ENCODE measurements at regions not wholly inside any gene's neighbourhood (a gene's known extent, or its start where the extent isn't known, plus 50 kb on each side); places are given as distances from the start of the nearest gene placed in this dataset.
A peak's percentile ranks its signal among the peaks of the same experiment; 100 is the strongest.

- Histone ChIP-seq H3K4me1 (no peaks in the 10 kb centered on the region), H3K27ac (no peak overlapping the region), H3K27me3 (no peaks in the 10 kb centered on the region), H3K9me3 (no peaks in the 10 kb centered on the region), H3K36me3 (no peaks in the 10 kb centered on the region), H3K4me3 (no peak overlapping the region)
- DNase-seq (no peak), ATAC-seq (no peak)
- WGBS (ENCODE audit: insufficient coverage, low coverage, low lambda C conversion rate, missing lambda C conversion rate) = no CpG with 5 or more reads among the region's 7 CpGs
- intact Hi-C loops (cut with DNase I) = no loop called here
- TF ChIP-seq, protein P1, sequence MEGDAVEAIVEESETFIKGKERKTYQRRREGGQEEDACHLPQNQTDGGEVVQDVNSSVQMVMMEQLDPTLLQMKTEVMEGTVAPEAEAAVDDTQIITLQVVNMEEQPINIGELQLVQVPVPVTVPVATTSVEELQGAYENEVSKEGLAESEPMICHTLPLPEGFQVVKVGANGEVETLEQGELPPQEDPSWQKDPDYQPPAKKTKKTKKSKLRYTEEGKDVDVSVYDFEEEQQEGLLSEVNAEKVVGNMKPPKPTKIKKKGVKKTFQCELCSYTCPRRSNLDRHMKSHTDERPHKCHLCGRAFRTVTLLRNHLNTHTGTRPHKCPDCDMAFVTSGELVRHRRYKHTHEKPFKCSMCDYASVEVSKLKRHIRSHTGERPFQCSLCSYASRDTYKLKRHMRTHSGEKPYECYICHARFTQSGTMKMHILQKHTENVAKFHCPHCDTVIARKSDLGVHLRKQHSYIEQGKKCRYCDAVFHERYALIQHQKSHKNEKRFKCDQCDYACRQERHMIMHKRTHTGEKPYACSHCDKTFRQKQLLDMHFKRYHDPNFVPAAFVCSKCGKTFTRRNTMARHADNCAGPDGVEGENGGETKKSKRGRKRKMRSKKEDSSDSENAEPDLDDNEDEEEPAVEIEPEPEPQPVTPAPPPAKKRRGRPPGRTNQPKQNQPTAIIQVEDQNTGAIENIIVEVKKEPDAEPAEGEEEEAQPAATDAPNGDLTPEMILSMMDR (IDR thresholded peaks at IDR 0.05) = no peak
- TF ChIP-seq POLR2A (IDR thresholded peaks at IDR 0.05) = no peak
Measured at GRCh38 chr15:25208735-25209134, 230.1 kb downstream of the UBE3A start.

GRCh38 chr15:25220834-25221233 is 218.0 kb downstream of the UBE3A start:
- ATAC-seq = no peak
- Histone ChIP-seq H3K36me3 (no peaks in the 10 kb centered on the region), H3K9me3 (no peaks in the 10 kb centered on the region), H3K27ac (no peak overlapping the region), H3K4me3 (no peak overlapping the region), H3K4me1 (no peaks in the 10 kb centered on the region), H3K27me3 (no peaks in the 10 kb centered on the region)
- DNase-seq = no peak
- TF ChIP-seq, protein P1 (IDR thresholded peaks at IDR 0.05) = no peak
- TF ChIP-seq POLR2A (IDR thresholded peaks at IDR 0.05) = no peak
- WGBS (ENCODE audit: insufficient coverage, low coverage, low lambda C conversion rate, missing lambda C conversion rate) = 95% methylated on average over 3 of the region's 5 CpGs
- intact Hi-C loops (cut with DNase I) = no loop called here

DNA sequence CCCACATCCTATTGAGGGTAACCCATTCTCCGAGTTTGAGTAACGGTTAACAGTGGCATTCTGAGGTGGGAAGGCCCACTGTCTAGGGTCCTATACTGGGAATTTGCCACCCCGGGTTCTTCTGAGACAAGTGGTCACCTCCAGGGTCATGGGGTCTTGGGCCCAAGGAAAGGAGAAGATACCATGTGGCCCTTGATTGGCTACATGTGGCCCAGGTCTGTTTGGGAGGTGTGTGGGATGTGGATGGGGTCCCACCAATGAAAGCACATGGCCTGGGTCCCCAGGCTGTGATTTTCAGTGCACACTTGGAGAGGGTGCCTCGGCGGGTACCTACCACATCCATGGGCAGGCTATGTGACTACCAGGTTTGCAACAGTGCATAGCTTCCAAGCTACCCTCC is 214.4 kb downstream of the UBE3A start:
- no peaks in the 10 kb centered on the region for H3K27me3 ChIP-seq
- no peaks in the 10 kb centered on the region for H3K9me3 ChIP-seq
- TF ChIP-seq POLR2A (IDR thresholded peaks at IDR 0.05) = no peak
- TF ChIP-seq, protein P1 (IDR thresholded peaks at IDR 0.05) = no peak
- ATAC-seq (no peak), DNase-seq (no peak)
- WGBS (ENCODE audit: insufficient coverage, low coverage, low lambda C conversion rate, missing lambda C conversion rate) = 88% methylated on average over 3 of the region's 5 CpGs
- H3K27ac ChIP-seq = no peak overlapping the region
- no peaks in the 10 kb centered on the region for H3K4me1 ChIP-seq
- no peaks in the 10 kb centered on the region for H3K36me3 ChIP-seq
- intact Hi-C loops (cut with DNase I) = no loop called here
- H3K4me3 ChIP-seq = no peak overlapping the region

- DNase-seq (peak in 1 of 3 donors; percentile 78), ATAC-seq (peak in 2 of 4 donors; percentile 18 to 81)
- no peak overlapping the region for H3K27ac ChIP-seq
- TF ChIP-seq POLR2A (IDR thresholded peaks at IDR 0.05) = no peak
- TF ChIP-seq, protein P1 (IDR thresholded peaks at IDR 0.05) = no peak
- no peaks in the 10 kb centered on the region for H3K9me3 ChIP-seq
- 67% methylated on average over 1 of the region's 6 CpGs for WGBS (ENCODE audit: insufficient coverage, low coverage, low lambda C conversion rate, missing lambda C conversion rate)
- H3K4me1 ChIP-seq = no peaks in the 10 kb centered on the region
- H3K4me3 ChIP-seq = no peak overlapping the region
- H3K36me3 ChIP-seq = no peaks in the 10 kb centered on the region
- intact Hi-C loops (cut with DNase I) = no loop called here
- no peaks in the 10 kb centered on the region for H3K27me3 ChIP-seq
Measured at GRCh38 chr15:25226360-25226759, 212.5 kb downstream of the UBE3A start.

DNA sequence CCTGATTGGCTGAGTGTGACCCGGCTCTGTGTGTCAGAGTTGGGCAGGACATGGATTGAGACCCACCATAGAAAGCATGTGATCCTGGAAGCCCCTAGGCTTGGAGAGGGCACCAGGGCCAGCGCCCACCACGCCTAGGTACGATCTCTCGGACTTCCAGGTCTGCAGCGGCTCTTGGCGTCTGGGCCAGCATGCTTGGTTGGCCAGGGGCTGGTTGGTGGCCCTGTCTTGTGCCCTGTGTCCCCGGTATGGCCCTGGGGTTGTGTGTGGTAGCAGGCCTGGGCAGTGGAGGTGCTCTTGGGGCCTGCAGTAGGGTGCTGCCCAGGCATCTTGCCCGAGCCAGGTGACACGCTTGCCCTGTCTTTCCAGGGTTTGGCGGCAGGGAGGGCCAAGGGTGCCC is 210.6 kb downstream of the UBE3A start:
- no peak for DNase-seq
- Histone ChIP-seq H3K9me3 (no peaks in the 10 kb centered on the region), H3K36me3 (no peaks in the 10 kb centered on the region), H3K4me1 (no peaks in the 10 kb centered on the region), H3K4me3 (no peak overlapping the region), H3K27ac (no peak overlapping the region), H3K27me3 (no peaks in the 10 kb centered on the region)
- ATAC-seq = no peak
- intact Hi-C loops (cut with DNase I) = no loop called here
- WGBS (ENCODE audit: insufficient coverage, low coverage, low lambda C conversion rate, missing lambda C conversion rate) = no CpG with 5 or more reads among the region's 11 CpGs
- TF ChIP-seq, protein P1 (IDR thresholded peaks at IDR 0.05) = no peak
- TF ChIP-seq POLR2A (IDR thresholded peaks at IDR 0.05) = no peak

Measured in right lobe of liver (tissue), 6 donors.